ENCODE measurements at regions not wholly inside any gene's neighbourhood (a gene's known extent, or its start where the extent isn't known, plus 50 kb on each side); places are given as distances from the start of the nearest gene placed in this dataset.
"Not testable (repeated sequence)": the region's sequence is repeated elsewhere in the genome, so short reads cannot be mapped to it uniquely, and the experiment has no call there.

DNA sequence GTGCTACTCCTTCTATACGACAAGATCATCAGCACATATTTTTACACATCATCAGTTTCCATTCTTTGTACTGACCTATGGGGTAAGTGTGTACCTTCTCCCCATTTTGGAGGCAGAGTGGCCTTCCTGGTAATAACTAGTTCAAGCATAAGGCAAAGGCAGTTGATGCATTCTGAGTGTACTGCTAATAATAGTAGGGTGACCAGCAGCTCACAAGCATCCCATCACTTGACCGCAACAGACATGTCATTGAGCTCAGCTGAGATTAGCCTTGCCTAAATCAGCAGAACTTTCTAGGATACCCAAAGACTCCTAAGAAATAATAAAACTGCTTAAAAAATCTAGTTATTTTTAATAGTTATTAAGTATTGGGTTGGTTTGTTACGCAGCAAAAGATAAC, 329.8 kb upstream of the FRG2C start:
- Mint-ChIP-seq H3K4me3 (no peak overlapping the region), H3K36me3 (ENCODE audit: low read depth) (no peaks in the 10 kb centered on the region), H3K27ac (no peak overlapping the region), H3K4me1 (ENCODE audit: low read depth) (no peaks in the 10 kb centered on the region), H3K9me3 (ENCODE audit: insufficient read depth) (no peaks in the 10 kb centered on the region), H3K27me3 (ENCODE audit: low read depth) (no peaks in the 10 kb centered on the region)
- DNase-seq (no peak), ATAC-seq (no peak)
- POLR2A ChIA-PET: no interaction called here
- CTCF ChIA-PET: no interaction called here

DNA sequence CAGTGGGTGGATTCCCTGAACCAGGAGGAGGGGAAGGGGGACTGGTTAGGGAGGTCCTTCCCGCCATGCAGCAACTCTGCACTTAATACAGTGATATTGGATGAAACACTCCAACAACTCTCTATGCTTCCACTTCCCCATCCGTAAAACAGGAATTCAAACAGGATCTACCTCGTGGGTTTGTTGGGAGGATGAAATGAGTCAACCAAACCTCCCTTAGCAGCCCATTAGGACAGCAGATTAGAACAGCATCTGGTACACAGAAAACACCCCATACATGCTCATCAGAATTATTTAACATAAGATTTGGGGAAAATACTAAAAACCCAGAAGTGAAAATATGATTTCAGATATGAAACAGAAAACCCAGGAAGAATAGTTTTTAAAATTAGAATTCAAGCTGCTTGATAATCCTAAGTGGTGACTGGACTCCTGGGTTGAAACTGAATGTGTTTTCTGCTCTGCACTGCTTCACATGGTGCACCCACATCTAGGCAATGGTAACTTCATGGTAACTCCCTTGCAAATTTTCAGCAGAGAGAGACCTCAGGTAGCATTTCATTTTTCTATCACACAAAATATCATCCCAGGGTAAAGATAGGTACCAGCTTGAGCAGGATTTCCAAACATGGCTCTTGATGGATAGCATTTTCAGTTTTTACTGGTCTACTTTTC, 326.8 kb upstream of the FRG2C start:
- ATAC-seq: no peak

GRCh38 chr3:75338342-75338741, 325.8 kb upstream of the FRG2C start:
- no peaks in the 10 kb centered on the region for H3K4me1 Mint-ChIP-seq (ENCODE audit: low read depth)
- no peak overlapping the region for H3K27ac Mint-ChIP-seq
- CTCF ChIA-PET: no interaction called here

More for the DNA sequence above, 326.8 kb upstream of the FRG2C start:
- no peak overlapping the region for H3K4me3 Mint-ChIP-seq
- no peak overlapping the region for H3K27ac Mint-ChIP-seq
- no peaks in the 10 kb centered on the region for H3K27me3 Mint-ChIP-seq (ENCODE audit: low read depth)
- no peaks in the 10 kb centered on the region for H3K9me3 Mint-ChIP-seq (ENCODE audit: insufficient read depth)
- POLR2A ChIA-PET: no interaction called here
- H3K36me3 Mint-ChIP-seq (ENCODE audit: low read depth): no peaks in the 10 kb centered on the region
- CTCF ChIA-PET: no interaction called here
- no peak for DNase-seq
- H3K4me1 Mint-ChIP-seq (ENCODE audit: low read depth): no peaks in the 10 kb centered on the region

GRCh38 chr3:75341324-75342067, 322.6 kb upstream of the FRG2C start:
- Mint-ChIP-seq H3K9me3 (ENCODE audit: insufficient read depth) (no peaks in the 10 kb centered on the region), H3K4me1 (ENCODE audit: low read depth) (no peaks in the 10 kb centered on the region), H3K4me3 (no peak overlapping the region), H3K27me3 (ENCODE audit: low read depth) (no peaks in the 10 kb centered on the region), H3K36me3 (ENCODE audit: low read depth) (no peaks in the 10 kb centered on the region), H3K27ac (no peak overlapping the region)
- ChIA-PET POLR2A (no interaction called here), CTCF (no interaction called here)
- ATAC-seq (no peak), DNase-seq (no peak)

More at GRCh38 chr3:75338342-75338741, 325.8 kb upstream of the FRG2C start:
- ATAC-seq: no peak
- no peaks in the 10 kb centered on the region for H3K27me3 Mint-ChIP-seq (ENCODE audit: low read depth)
- H3K36me3 Mint-ChIP-seq (ENCODE audit: low read depth): no peaks in the 10 kb centered on the region
- DNase-seq: no peak
- H3K9me3 Mint-ChIP-seq (ENCODE audit: insufficient read depth): no peaks in the 10 kb centered on the region
- H3K4me3 Mint-ChIP-seq: no peak overlapping the region
- POLR2A ChIA-PET: no interaction called here

DNA sequence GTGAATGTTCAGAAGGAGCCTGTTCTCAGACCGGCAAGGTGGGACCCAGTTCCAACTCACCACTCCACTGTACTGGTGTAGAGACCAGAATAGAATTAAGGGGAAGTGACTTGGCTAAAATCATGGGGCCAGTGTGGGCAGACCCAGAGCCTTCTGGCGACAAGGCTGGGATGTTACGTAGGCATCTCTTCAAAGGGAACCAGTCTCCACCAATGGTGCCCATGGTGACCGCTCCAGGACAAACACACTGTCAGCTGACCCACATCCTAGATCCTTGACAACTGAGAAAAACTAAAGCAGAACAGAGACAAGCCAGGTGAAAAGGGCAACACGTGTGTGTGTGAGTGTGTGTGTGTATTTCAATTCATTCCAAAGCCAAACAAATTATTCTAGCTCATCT, 321.7 kb upstream of the FRG2C start:
- ChIA-PET CTCF (no interaction called here), POLR2A (no interaction called here)
- H3K9me3 Mint-ChIP-seq (ENCODE audit: insufficient read depth): no peaks in the 10 kb centered on the region
- ATAC-seq: no peak
- no peak overlapping the region for H3K27ac Mint-ChIP-seq
- H3K36me3 Mint-ChIP-seq (ENCODE audit: low read depth): no peaks in the 10 kb centered on the region
- H3K27me3 Mint-ChIP-seq (ENCODE audit: low read depth): no peaks in the 10 kb centered on the region
- no peak for DNase-seq
- H3K4me3 Mint-ChIP-seq: no peak overlapping the region
- no peaks in the 10 kb centered on the region for H3K4me1 Mint-ChIP-seq (ENCODE audit: low read depth)

- H3K4me1 Mint-ChIP-seq (ENCODE audit: low read depth); CTCF ChIA-PET; H3K9me3 Mint-ChIP-seq (ENCODE audit: insufficient read depth); H3K27ac Mint-ChIP-seq; H3K27me3 Mint-ChIP-seq (ENCODE audit: low read depth); POLR2A ChIA-PET; ATAC-seq; H3K36me3 Mint-ChIP-seq (ENCODE audit: low read depth); DNase-seq; H3K4me3 Mint-ChIP-seq: not testable (repeated sequence)
Observed at GRCh38 chr3:75350536-75350935, 313.6 kb upstream of the FRG2C start.

- H3K4me3 Mint-ChIP-seq; H3K4me1 Mint-ChIP-seq (ENCODE audit: low read depth); H3K27ac Mint-ChIP-seq; H3K27me3 Mint-ChIP-seq (ENCODE audit: low read depth); H3K36me3 Mint-ChIP-seq (ENCODE audit: low read depth); POLR2A ChIA-PET; CTCF ChIA-PET; H3K9me3 Mint-ChIP-seq (ENCODE audit: insufficient read depth); ATAC-seq: not testable (repeated sequence)
- peak; percentile 44 for DNase-seq
Observed at GRCh38 chr3:75362086-75362784, 301.9 kb upstream of the FRG2C start.

DNA sequence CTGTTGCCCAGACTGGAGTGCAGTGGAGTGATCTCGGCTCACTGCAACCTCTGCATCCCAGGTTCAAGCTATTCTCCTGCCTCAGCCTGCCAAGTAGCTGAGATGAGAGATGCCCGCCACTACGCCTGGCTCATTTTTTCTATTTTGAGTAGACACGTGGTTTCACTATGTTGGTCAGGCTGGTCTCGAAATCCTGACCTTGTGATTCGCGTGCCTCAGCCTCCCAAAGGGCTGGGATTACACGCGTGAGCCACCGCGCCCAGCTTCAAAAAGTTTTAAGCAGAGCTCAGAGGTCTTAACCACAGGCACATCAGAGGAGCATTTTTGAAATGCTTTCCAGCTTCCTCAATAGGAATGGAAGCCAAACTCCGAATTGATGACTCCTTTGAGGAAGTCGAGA, 291.2 kb upstream of the FRG2C start:
- H3K27ac Mint-ChIP-seq: not testable (repeated sequence)

GRCh38 chr3:75379840-75380239, 284.3 kb upstream of the FRG2C start:
- H3K9me3 Mint-ChIP-seq (ENCODE audit: insufficient read depth); POLR2A ChIA-PET; H3K36me3 Mint-ChIP-seq (ENCODE audit: low read depth); DNase-seq; ATAC-seq; H3K4me1 Mint-ChIP-seq (ENCODE audit: low read depth); CTCF ChIA-PET; H3K4me3 Mint-ChIP-seq; H3K27ac Mint-ChIP-seq; H3K27me3 Mint-ChIP-seq (ENCODE audit: low read depth): not testable (repeated sequence)

More for the DNA sequence above, 291.2 kb upstream of the FRG2C start:
- DNase-seq; H3K9me3 Mint-ChIP-seq (ENCODE audit: insufficient read depth); POLR2A ChIA-PET; ATAC-seq; H3K4me1 Mint-ChIP-seq (ENCODE audit: low read depth); H3K27me3 Mint-ChIP-seq (ENCODE audit: low read depth); CTCF ChIA-PET; H3K36me3 Mint-ChIP-seq (ENCODE audit: low read depth); H3K4me3 Mint-ChIP-seq: not testable (repeated sequence)

DNA sequence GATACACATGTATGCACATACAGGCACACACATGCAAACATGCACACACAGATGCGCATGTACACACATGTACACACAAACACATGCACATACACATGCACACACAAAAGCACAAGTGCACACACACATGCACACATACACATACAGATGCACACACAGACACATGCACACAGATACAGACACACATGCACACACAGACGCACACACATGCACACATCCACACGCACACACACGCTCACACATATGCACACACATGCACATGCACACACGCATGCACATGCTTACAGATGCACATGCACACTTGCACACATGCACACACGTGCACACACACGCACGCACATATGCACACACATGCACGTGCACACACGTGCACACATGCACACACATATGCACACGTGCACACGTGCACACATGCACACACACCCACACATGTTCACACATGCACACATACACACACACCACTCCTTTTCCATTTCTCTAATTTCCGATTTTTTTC, 283.8 kb upstream of the FRG2C start:
- no peaks in the 10 kb centered on the region for H3K36me3 Mint-ChIP-seq (ENCODE audit: low read depth)
- POLR2A ChIA-PET: no interaction called here
- H3K4me3 Mint-ChIP-seq: no peak overlapping the region
- DNase-seq (no peak), ATAC-seq (no peak)
- H3K4me1 Mint-ChIP-seq (ENCODE audit: low read depth): no peaks in the 10 kb centered on the region
- no peak overlapping the region for H3K27ac Mint-ChIP-seq
- CTCF ChIA-PET: no interaction called here
- H3K27me3 Mint-ChIP-seq (ENCODE audit: low read depth): no peaks in the 10 kb centered on the region
- no peaks in the 10 kb centered on the region for H3K9me3 Mint-ChIP-seq (ENCODE audit: insufficient read depth)

GRCh38 chr3:75384016-75384415, 280.1 kb upstream of the FRG2C start:
- H3K27ac Mint-ChIP-seq; H3K9me3 Mint-ChIP-seq (ENCODE audit: insufficient read depth); CTCF ChIA-PET: not testable (repeated sequence)

GRCh38 chr3:75388486-75389124, 275.5 kb upstream of the FRG2C start:
- peak overlapping the region; percentile 30 for H3K27ac Mint-ChIP-seq
- POLR2A ChIA-PET; H3K36me3 Mint-ChIP-seq (ENCODE audit: low read depth): not testable (repeated sequence)

More at GRCh38 chr3:75384016-75384415, 280.1 kb upstream of the FRG2C start:
- H3K36me3 Mint-ChIP-seq (ENCODE audit: low read depth); DNase-seq; ATAC-seq; H3K4me1 Mint-ChIP-seq (ENCODE audit: low read depth); H3K27me3 Mint-ChIP-seq (ENCODE audit: low read depth); POLR2A ChIA-PET; H3K4me3 Mint-ChIP-seq: not testable (repeated sequence)

More at GRCh38 chr3:75388486-75389124, 275.5 kb upstream of the FRG2C start:
- H3K9me3 Mint-ChIP-seq (ENCODE audit: insufficient read depth); CTCF ChIA-PET; ATAC-seq; H3K4me1 Mint-ChIP-seq (ENCODE audit: low read depth); DNase-seq; H3K27me3 Mint-ChIP-seq (ENCODE audit: low read depth); H3K4me3 Mint-ChIP-seq: not testable (repeated sequence)
